Stimulated activated CD8-positive, alpha-beta memory T cell treated with anti-CD3 and anti-CD28 coated beads, Interleukin-4, amount 100 ng/mL, for 1 hour (primary cell): ENCODE measurements at regions not wholly inside any gene's neighbourhood (a gene's known extent, or its start where the extent isn't known, plus 50 kb on each side); places are given as distances from the start of the nearest gene placed in this dataset.
"Not testable (repeated sequence)": the region's sequence is repeated elsewhere in the genome, so short reads cannot be mapped to it uniquely, and the experiment has no call there.

Experiments used
- DNase-seq, 2 donors: peaks; one replicate each; pipeline ENCODE4 v3.0.0-alpha.2; 2020; ENCODE audit warnings: low read depth in 2 of 2, low spot score in 1 of 2

DNA sequence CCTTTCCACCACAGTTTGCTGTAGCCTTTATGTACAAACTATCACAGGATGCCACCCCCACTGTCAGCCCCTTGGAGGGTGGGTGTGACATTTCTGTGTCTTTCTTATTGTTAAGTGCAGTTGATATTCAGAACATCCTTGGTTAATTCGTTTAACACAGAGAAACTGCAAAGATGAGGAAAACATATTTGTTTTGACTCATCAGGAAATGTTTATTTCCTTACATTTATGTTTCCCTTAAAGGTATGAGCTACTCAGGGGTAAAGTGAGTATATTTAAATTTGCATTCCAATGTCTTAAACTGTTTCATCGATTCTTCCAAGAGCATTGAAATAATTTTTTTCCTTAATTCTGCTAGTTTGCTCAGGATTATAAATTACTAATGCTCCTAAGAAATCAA lies 243.4 kb downstream of the RDH14 start:
- no peak for DNase-seq

DNA sequence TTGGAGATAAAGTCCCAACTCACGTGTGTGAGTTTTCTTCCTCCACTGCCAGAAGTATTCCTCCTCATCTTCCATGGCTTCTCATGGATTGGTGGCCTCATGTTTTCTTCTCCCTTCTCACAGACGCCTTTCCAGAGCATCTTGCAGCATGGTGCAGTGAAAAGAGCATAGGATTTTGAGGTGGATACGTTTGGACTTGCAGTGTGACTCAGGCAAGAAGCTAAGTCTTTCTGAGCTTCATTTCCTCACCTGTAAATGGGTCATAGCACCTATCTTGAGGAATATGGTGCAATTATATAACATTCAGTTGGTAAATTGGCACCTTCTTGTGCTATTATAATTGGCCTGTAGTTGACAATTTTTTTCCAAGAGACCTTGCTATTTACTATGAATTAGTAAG lies 247.6 kb downstream of the RDH14 start:
- DNase-seq: no peak

DNA sequence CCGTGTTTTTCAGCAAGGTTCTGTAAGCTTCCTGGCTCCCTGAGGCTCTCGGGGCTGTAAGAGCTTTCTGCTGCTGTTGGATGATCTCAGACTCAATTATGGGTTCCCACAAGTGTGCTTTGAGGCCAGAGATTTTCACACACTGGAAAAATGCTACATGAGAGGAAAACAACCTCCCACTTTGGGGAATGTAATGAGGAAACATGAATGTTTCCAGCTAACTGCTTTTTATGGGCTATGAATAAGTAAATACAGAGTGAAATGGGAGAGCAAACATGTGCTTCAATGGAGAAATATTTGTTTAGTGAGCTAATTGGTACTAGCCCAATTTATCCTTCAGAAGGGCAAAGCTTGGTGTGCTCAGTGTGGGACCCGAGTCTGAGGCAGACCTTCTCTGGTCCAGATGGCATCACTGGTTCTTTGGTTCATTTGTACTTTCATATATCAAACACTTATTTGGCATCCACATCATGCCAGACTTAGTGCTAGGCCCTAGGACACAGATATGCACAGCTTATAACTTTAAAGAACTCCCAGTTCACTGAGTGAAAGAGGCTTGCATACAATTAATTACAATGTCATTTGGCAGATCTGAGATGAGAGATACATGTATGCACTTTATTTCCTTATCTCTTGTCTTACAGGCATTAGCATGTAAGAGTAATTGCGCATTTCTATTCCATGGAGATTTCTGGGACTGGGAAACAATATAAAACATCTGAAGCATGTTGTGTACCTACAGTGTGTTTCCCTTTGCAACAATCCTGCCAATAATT lies 248.8 kb downstream of the RDH14 start:
- DNase-seq: no peak

DNA sequence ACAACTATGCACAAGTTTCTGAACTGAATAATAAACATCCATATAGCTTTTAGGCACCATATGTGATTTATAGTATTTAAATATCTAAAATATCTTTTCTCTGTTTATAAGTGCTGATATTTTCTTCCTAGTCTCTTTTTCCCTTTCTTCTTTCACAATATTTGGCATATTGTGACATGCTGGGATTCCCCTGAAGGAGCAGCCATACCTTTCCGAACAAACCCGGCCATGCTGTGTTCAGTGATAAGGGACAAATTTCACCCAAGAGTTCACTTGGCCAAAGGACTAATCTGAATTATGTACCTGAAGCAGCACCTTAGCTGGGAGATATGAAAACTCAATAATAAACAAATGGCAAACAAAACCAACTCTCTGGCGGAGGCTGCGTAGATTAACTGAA lies 250.8 kb downstream of the RDH14 start:
- DNase-seq: no peak

DNA sequence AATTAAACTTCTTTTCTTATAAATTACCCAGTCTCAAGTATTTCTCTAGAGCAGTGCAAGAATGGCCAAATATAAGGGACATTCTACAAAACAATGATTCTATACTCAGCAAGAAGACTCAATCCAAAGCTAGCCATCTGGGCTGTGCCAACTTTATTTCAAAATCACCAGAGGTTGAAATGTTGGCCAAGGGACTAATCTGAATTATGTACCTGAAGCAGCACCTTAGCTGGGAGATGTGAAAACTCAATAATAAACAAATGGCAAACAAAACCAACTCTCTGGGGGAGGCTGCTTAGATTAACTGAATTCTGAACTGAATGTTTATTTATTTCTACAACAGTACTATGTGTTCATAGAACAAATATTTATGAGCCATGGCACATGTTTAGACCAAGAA lies 251.3 kb downstream of the RDH14 start:
- no peak for DNase-seq

DNA sequence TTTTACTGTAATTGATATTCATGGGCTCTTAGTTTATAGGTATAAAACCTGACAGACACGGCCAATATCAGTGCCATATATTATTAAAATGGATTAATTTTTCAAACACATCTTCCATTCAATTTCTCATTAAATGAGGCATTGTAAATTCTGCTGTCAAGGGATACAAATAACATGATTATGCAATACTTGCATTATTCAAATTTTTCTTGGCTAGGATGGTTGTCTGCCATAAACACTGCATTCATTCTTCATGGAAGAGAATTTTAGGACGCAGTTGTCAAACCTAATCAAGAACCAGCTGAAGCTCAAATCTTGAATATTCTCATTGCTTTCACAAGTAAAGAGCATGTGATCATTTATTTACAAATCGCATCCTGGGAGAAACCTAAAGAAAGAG lies 255.6 kb downstream of the RDH14 start:
- DNase-seq: no peak

DNA sequence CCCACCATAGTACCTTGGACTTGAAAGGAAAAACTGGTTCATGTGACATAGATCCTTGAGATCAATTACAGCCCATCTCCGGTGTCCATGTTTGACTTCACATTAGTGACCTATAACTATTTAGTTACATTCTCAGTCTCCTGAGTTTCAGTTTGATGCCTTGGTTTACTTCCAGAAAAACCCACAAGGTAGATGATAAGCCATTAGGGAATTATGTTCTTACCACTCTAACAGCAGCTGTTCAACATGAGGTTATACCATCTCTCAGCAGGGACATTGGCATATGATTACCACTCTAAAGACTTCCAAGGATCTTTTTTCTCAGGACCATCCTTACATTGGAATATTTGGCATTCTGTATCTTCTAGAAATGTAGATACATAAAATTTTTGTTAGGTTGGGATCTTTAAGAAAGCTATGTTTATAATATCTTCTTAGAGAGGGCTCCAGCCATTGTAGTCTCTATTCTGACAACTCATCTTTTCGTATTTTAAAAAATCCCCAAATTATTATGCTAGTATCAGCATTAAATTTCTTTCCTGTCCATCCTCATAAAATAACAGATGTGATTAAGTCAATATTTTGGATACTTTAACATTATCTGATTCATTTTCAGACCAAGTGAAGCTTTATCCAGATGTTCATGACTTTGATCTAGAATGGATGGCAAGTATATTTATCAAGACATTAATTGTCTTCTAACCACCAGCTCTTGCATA lies 258.9 kb downstream of the RDH14 start:
- no peak for DNase-seq

DNA sequence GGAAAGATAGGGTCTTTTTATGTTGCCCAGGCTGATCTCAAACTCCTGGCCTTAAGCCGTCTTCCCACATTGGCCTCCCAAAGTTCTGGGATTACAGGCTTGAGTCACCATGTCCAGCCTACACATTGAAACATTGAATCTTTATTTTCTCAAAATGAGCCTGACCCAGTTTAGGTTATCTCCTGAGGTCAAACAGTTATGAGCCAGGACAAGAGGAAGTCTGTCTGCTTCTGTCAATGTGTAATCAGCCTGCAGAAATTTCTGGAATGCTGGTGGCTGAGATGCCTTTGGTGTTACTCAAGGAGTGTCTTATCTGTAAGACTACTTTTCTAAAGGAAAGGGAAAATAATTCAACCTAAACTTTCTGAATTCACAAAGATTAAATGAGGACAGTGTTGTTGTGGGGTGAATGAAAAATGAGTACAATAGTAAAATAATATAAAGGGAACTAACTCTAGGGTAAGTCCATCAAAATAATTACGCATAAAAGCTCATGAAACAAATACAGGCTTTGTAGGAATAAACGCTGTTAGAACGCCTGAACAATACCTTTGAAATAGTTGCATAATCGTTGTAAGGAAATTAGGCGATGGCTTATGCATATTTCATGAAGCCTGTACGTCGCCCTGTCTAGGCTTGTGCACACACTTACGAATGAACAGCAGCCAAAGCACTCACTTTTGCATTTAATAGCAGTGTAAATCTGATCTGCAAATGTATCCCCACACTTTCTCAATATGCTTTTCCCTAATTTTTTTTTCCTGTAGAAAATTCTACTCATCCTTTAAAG lies 260.8 kb downstream of the RDH14 start:
- DNase-seq: no peak

DNA sequence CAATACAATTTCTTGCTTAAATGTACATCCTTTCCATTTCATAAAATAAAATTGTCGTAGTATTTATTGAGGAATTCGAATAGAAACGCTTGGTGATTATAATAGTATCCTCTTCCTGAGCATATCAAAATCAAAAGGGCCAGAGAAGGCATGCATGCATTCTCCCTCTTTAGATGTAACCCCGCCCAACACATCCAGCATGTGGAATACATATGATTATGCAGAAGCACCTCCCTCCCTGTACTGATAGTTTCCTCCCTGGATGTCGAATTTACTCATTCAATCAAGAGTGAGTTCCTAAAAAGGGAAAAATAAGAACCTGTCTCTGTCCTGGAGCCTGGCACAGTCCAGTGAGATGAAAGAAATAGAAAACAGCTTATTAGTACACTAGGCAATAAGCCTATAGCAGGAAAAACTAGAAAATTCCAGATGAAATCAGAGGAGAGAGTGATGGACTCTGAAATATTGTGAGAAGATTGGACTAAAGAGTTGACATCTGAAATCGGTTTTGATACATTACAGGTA lies 262.9 kb downstream of the RDH14 start:
- DNase-seq: no peak

DNA sequence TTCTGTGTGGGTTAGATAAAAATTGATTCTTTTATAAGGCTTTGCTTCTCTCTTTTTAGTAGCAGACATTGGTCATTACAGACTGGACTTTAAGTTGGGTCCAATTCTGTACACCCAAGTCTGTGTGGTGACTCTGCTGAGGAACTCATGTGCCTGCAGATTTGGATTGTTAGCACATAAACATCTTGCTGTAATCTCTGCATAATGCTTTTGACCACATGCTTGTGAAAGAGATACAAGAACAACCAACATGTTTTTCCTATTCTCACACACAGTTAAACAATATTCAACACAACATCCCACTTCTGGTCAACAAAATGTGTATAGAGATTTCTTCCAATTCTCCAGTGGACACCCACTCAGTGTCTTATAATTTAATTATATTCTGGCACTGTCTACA lies 270.1 kb downstream of the RDH14 start:
- no peak for DNase-seq

DNA sequence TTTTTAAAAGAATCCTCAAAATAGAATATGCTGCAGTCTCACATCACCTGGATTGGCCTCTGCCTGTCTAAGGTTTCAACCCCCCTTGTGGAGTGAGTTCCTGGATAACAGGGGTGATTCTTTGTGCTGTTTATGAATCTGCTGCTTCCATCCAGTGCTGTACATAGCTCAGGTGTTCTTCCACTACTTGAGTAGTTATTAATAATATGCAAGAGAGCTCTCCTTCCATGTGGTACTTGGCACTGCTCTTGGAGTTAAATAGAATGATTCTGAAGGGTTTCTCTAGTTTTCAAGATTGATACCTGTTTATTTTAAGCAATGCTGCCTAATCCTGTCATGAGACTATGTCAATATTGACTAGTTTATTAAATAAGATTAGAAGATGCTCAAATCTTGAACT lies 273.6 kb downstream of the RDH14 start:
- DNase-seq: no peak

DNA sequence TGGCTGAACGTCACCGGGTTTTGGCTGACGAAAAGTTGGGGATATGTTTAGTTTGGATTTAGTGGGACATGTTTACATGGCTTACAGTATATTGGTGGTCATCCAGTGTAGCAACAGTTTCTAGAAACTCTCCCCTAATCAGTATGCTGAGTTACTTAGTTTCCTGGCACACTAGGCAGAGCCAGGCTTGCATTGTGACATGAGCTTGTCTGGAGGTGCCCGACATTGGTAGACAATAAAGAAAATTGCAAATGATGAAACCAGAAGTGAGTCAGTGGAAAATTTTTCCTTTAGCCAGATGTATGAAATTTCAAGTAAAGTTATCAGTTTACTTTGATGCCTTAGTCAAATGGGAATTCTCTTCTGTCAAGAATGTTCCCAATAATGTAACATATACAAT lies 276.1 kb downstream of the RDH14 start:
- no peak for DNase-seq

DNA sequence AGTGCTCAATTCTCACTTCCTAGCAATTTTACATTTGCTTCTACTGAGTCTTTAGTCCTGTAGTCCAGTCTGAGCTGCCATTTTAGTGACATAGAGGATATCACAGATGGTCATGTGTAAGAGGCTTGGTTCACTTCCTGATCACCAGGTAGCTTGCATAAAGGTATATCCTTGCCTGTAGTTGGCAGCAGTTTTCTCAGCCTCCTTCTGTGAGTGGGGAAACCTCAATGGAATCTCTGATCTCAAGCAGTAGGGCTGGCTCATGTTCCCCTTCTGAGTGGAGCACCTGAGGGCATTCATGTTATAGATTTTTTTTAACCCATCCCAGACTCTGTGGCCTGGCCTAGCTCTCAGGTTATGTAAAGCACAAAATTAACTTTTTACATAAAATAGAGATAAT lies 278.4 kb downstream of the RDH14 start:
- DNase-seq: no peak

DNA sequence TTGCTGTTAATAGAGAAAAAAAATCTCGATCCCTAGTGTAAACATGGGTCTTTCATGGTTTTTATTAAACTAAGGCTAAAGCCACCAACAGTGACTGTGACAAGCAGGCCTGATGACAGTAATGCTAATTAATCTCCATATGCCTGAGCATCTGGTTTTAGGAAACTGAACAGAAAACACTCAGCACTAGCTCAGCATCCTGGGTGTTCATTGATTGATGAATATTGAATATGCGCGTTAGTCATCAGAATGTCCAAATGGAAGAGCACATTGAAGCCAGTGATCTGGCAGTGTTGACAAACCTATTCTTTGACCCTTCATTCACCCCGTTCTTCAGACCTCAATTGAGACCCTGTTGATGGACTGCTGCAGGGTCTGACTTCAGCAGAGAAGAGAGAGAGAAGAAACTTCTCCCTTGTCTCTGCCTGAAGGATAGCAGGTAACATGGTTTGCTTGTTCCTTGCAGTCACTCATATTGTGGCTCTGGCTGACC lies 283.8 kb downstream of the RDH14 start:
- DNase-seq: no peak

DNA sequence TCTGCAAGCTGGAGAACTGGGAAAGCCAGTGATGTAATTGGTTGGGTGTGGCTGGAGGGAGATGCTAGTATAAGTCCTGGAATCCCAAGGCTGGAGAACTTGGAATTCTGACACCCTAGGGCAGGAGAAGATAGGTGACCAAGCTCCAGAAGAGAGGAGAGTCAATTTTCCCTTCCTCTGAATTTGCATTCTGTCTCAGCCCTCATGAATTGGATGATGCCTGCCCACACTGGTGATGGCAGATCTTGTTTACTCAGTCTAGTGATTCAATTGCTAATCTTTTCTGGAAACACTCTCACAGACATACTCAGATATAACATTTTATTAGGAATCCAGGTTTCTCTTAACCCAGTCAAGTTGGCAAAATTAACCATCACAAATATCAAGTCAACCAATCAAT lies 287.2 kb downstream of the RDH14 start:
- no peak for DNase-seq

DNA sequence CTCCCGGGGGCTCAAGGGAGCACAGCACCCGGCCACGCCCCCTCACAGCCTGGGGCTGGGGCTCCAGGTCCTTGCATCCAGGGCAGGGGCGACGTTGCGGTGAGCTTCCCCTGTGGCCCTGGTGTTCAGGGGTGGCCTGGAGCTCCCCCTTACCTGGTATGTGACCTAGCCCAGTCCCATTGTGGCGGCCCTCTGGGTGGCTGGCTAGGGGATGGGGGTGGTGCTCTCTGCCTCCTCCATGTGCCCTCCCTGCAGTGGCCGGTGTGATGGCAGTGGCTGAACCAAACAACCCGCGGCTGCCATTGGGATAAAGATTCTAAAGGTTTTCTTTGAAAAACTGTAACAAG lies 288.3 kb downstream of the RDH14 start:
- DNase-seq: no peak

DNA sequence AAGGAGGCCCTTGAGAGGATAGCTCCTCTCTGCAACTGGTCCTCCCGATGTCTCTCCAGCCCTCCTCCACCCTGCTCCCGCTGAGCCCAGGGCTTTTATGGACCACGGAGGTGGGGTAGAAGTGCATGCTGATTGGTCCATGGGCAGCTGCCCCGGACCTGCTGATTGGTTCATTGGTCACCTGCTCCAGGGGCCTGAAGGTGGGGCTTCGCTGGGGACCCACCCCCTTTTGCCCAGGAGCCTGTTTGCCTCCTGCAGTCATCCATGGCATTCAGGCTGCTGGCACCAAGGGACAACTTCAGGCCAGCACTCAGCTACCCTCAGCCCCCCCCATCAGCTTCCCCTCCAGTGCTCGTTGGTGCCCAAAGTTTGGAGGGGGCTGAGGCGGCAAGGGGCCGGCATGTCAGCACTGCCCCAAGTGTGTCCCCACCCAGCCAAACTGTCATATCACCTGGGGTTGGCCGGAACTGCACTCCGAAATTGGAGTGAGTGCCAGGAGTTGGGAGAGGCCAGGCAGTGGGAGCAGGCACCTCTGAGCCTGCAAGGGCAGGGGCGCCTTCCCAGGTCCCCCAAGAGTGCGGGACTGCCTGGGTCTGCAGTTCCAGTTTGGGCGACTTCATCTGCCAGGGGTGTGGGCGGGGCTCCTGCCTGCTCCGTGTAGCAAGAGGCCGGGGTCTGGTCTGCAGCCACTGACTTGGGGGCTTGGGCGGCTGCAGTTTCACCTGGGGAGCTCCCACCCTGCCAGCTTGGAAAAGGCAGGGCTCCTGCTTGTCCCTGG lies 288.9 kb downstream of the RDH14 start:
- DNase-seq: no peak

DNA sequence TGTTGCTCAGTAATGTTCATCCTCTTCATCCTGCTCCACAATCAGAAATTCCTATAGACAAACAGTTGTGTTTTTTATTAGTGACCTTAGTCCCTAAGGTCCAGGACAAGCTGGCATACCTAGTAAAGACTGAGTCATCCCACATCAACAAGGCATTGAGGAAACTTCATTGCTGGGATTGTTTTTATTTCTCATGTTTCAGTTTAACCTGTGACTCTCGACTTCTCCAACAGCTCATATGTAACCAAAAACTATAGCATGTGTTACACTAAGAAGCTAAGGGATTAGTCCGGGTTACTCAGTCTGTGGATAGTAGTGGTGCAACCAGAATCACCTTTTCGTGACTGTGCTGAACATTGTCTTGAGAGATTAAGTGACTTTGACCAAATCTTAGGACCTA lies 292.1 kb downstream of the RDH14 start:
- no peak for DNase-seq

DNA sequence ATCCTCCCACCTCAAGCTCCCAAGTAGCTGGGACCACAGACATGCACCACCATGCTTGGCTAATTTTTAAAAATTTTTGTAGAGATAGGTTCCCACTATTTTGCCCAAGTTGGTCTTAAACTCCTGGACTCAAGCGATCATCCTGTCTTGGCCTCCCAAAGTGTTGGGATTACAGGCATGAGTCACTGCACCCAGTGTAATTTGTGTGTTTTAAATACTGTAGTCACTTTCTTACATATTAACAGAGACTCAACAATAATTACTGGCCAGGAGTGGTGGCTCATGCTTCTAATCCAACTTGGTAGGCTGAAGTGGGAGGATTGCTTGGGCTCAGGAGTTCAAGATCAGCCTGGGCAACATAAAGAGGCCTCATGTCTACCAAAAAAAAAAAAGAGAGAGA lies 293.0 kb downstream of the RDH14 start:
- DNase-seq: no peak

DNA sequence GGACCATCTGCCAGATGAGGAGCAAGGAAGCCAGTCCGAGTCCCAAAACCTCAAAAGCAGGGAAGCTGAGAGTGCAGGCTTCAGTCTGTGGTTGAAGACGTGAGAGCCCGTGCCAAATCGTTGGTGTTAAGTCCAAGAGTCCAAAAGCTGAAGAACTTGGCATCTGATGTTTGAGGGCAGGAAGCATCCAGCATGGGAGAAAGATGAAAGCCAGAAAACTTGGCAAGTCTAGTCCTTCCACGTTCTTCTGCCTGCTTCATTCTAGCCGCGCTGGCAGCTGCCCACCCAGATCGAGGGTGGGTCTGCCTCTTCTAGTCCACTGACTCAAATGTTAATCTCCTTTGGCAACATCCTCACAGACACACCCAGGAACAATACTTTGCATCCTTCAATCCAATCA lies 293.8 kb downstream of the RDH14 start:
- DNase-seq: not testable (repeated sequence)
